IMR-90 (cell line): ENCODE measurements at regions not wholly inside any gene's neighbourhood (a gene's known extent, or its start where the extent isn't known, plus 50 kb on each side); places are given as distances from the start of the nearest gene placed in this dataset.

Source experiments
- ATAC-seq: fragments of 200-7000 bp; cut with Tn5 transposase; 2 replicates; pipeline ENCODE4 v1.9.1; 2020; ENCODE audit warnings: low read depth, mild to moderate bottlenecking, moderate library complexity
- BruUV-seq: library from RNA; stranded (reverse); fragments of 400-500 nt; replicated peaks from 2 replicates; lab custom pipeline; 2021; lab: Mats Ljungman, UMichigan
- CTCF ChIA-PET: fragments of 300-600 bp; formaldehyde crosslinking; extraction: SDS; loops from one replicate; lab custom pipeline; 2021; ENCODE audit warnings: antibody characterized with exemption; lab: Yijun Ruan, JAX
- POLR2A ChIA-PET: fragments of 300-600 bp; sonication (Branson Sonifier 250); formaldehyde crosslinking; loops from one replicate; lab custom pipeline; 2022; ENCODE audit warnings: antibody characterized with exemption; ENCODE audit not compliant: unreplicated experiment; lab: Charles Lee
- DNase-seq: peaks from one replicate; pipeline ENCODE4 v3.0.0; 2013
- H2AFZ ChIP-seq: replicated peaks from 2 replicates; pipeline ENCODE3; 2013; ENCODE audit warnings: low read length, mild to moderate bottlenecking; ENCODE audit not compliant: poor library complexity
- H2AK5ac ChIP-seq: 2 replicates; pipeline ENCODE4 v1.6.1; 2013; ENCODE audit warnings: low read depth, low read length, inconsistent platforms
- H2AK9ac ChIP-seq: replicated peaks from 2 replicates; pipeline ENCODE3; 2013; ENCODE audit warnings: mild to moderate bottlenecking, low read depth, low read length, moderate library complexity; ENCODE audit not compliant: poor library complexity
- H2BK120ac ChIP-seq: 2 replicates; pipeline ENCODE4 v1.6.1; 2013; ENCODE audit warnings: low read depth, low read length, inconsistent platforms
- H2BK15ac ChIP-seq: 3 replicates; pipeline ENCODE4 v1.6.1; 2013; ENCODE audit warnings: low read depth, low read length, inconsistent platforms
- H2BK20ac ChIP-seq: 2 replicates; pipeline ENCODE4 v1.6.1; 2013; ENCODE audit warnings: low read depth, mild to moderate bottlenecking, inconsistent platforms, low read length, moderate library complexity
- H2BK5ac ChIP-seq: 2 replicates; pipeline ENCODE4 v1.6.1; 2013; ENCODE audit warnings: mild to moderate bottlenecking, low read depth, low read length, inconsistent platforms; ENCODE audit not compliant: poor library complexity, severe bottlenecking
- H3K14ac ChIP-seq: replicated peaks from 2 replicates; pipeline ENCODE4 v1.6.1; 2013; ENCODE audit warnings: low read depth, low read length, inconsistent platforms
- H3K18ac ChIP-seq: 2 replicates; pipeline ENCODE4 v1.6.1; 2013; ENCODE audit warnings: low read depth, low read length, control low read depth
- H3K23ac ChIP-seq: 2 replicates; pipeline ENCODE4 v1.6.1; 2013; ENCODE audit warnings: low read depth, low read length, inconsistent platforms
- H3K27ac ChIP-seq: 2 replicates; pipeline ENCODE4 v1.5.1; 2013; ENCODE audit warnings: mild to moderate bottlenecking, control low read depth, low read length; ENCODE audit not compliant: insufficient read depth
- H3K27me3 ChIP-seq: 2 replicates; pipeline ENCODE4 v1.6.1; 2013; ENCODE audit warnings: low read length; ENCODE audit not compliant: control insufficient read depth, insufficient read depth
- H3K36me3 ChIP-seq: 2 replicates; pipeline ENCODE4 v1.6.1; 2013; ENCODE audit warnings: low read length, mixed read lengths; ENCODE audit not compliant: control insufficient read depth, insufficient read depth
- H3K4ac ChIP-seq: 2 replicates; pipeline ENCODE4 v1.6.1; 2013; ENCODE audit warnings: low read depth, low read length, inconsistent platforms
- H3K4me1 ChIP-seq: 2 replicates; pipeline ENCODE4 v1.6.1; 2013; ENCODE audit warnings: low read length, mixed read lengths; ENCODE audit not compliant: control insufficient read depth, insufficient read depth
- H3K4me2 ChIP-seq: 2 replicates; pipeline ENCODE4 v1.6.1; 2013; ENCODE audit warnings: low read depth, mild to moderate bottlenecking, control low read depth, low read length, moderate library complexity
- H3K4me3 ChIP-seq: 2 replicates; pipeline ENCODE4 v1.5.1; 2013; ENCODE audit warnings: low read depth, mild to moderate bottlenecking, control low read depth, low read length, moderate library complexity; ENCODE audit not compliant: insufficient read depth
- H3K56ac ChIP-seq: 2 replicates; pipeline ENCODE4 v1.6.1; 2013; ENCODE audit warnings: low read length, inconsistent platforms; ENCODE audit not compliant: insufficient read depth; ENCODE audit errors: extremely low read depth
- H3K79me1 ChIP-seq, 2 experiments: 2 replicates each; pipeline ENCODE4 v1.6.1; 2013; ENCODE audit warnings: low read length in 2 of 2, inconsistent platforms in 1 of 2, low read depth in 1 of 2
- H3K9ac ChIP-seq: 2 replicates; pipeline ENCODE4 v1.6.1; 2013; ENCODE audit warnings: low read depth, low read length, control low read depth
- H3K9me1 ChIP-seq: 2 replicates; pipeline ENCODE4 v1.6.1; 2013; ENCODE audit warnings: low read length, inconsistent platforms; ENCODE audit not compliant: insufficient read depth
- H3K9me3 ChIP-seq: 2 replicates; pipeline ENCODE4 v1.6.1; 2013; ENCODE audit warnings: low read length; ENCODE audit not compliant: control insufficient read depth, insufficient read depth
- H4K20me1 ChIP-seq: 2 replicates; pipeline ENCODE4 v1.6.1; 2013; ENCODE audit warnings: low read length, inconsistent platforms; ENCODE audit not compliant: insufficient read depth
- H4K5ac ChIP-seq: 2 replicates; pipeline ENCODE4 v1.6.1; 2013; ENCODE audit warnings: mild to moderate bottlenecking, low read depth, low read length, control low read depth
- H4K8ac ChIP-seq, 2 experiments: 2 replicates each; pipeline ENCODE4 v1.6.1; 2013; ENCODE audit warnings: low read depth in 2 of 2, low read length in 2 of 2, control low read depth in 1 of 2, inconsistent platforms in 1 of 2
- H4K91ac ChIP-seq: 2 replicates; pipeline ENCODE4 v1.6.1; 2013; ENCODE audit warnings: low read depth, low read length, inconsistent platforms; ENCODE audit not compliant: insufficient read depth
- BHLHE40 ChIP-seq: fragments of 150-350 bp; IDR thresholded peaks from 2 replicates; pipeline ENCODE4 v1.6.1; 2016; ENCODE audit warnings: mild to moderate bottlenecking, low read depth, low read length
- CEBPB ChIP-seq: IDR thresholded peaks from 2 replicates; pipeline ENCODE4 v1.6.1; 2012; ENCODE audit warnings: low read depth, low read length, improper control_type of control experiment
- FOS ChIP-seq: fragments of 150-350 bp; IDR thresholded peaks from 2 replicates; pipeline ENCODE4 v1.6.1; 2016; ENCODE audit warnings: low read depth, low read length
- MAFK ChIP-seq: IDR thresholded peaks from 2 replicates; pipeline ENCODE4 v1.6.1; 2012; ENCODE audit warnings: low read depth, low read length, improper control_type of control experiment
- MAZ ChIP-seq: IDR thresholded peaks from 2 replicates; pipeline ENCODE4 v1.6.1; 2012; ENCODE audit warnings: low read depth, mild to moderate bottlenecking, low read length, improper control_type of control experiment, moderate library complexity, borderline replicate concordance
- NFE2L2 ChIP-seq: fragments of 150-350 bp; IDR thresholded peaks from 2 replicates; pipeline ENCODE4 v1.6.1; 2016; ENCODE audit warnings: low read depth, mild to moderate bottlenecking, low read length
- RAD21 ChIP-seq: IDR thresholded peaks from 2 replicates; pipeline ENCODE4 v1.6.1; 2012; ENCODE audit warnings: low read length, improper control_type of control experiment
- RFX5 ChIP-seq: IDR thresholded peaks from 2 replicates; pipeline ENCODE4 v1.8.0; 2012; ENCODE audit warnings: low read depth, mild to moderate bottlenecking, low read length, moderate library complexity
- SMC3 ChIP-seq: fragments of 150-350 bp; IDR thresholded peaks from 2 replicates; pipeline ENCODE4 v1.6.1; 2016; ENCODE audit warnings: low read depth, mild to moderate bottlenecking, antibody characterized with exemption, low read length, moderate library complexity
- USF2 ChIP-seq: fragments of 150-350 bp; IDR thresholded peaks from 2 replicates; pipeline ENCODE4 v1.6.1; 2017; ENCODE audit warnings: mild to moderate bottlenecking, antibody characterized with exemption, low read length, low read depth
- WGBS, 2 experiments: methylation state at CpG; one replicate each; pipeline versions ENCODE4 v1.1.5 to v1.1.7; 2013; ENCODE audit warnings: missing lambda C conversion rate in 2 of 2; ENCODE audit not compliant: insufficient read length in 1 of 2; ENCODE audit errors: extremely low coverage in 2 of 2; 5-methylcytosine and 5-hydroxymethylcytosine counted together
- dilution Hi-C: fragments of 300-500 bp; cut with HindIII; formaldehyde crosslinking; loops from one replicate; pipeline ENCODE4 v1.14.3; 2018; ENCODE audit warnings: low sequenced_read_pairs; ENCODE audit not compliant: unreplicated experiment
- in situ Hi-C: fragments of 300-500 bp; cut with MboI; formaldehyde crosslinking; loops from 3 replicates; pipeline ENCODE4 v1.14.3; 2019; ENCODE audit warnings: low sequenced_read_pairs, inconsistent platforms, mixed read lengths
- intact Hi-C: fragments of 100-400 bp; cut with micrococcal nuclease; formaldehyde crosslinking; loops from 2 replicates; pipeline ENCODE4 v1.10.0; 2022

DNA sequence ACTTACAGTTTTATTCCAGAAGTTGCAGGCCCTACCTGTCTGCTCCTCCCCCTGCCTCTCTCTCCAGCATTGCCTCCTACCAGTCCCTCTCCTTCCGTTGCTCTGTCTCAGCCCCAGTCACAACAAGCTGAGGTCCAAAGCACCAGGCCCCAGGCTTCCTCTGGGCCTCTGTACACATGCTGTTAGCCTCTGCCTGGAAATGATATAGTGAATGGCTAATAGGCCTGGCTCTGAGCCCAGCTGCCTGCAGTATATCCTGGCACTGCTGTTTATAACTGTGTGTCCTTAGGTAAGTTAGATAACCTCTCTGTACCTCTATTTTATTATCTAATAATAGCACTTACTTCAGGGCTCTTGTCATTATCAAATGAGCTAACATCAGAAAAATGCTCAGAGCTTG lies 114.9 kb upstream of the PWP1 start:
- Histone ChIP-seq H2BK20ac (no peak overlapping the region), H3K9me1 (no peaks in the 10 kb centered on the region), H3K27me3 (no peaks in the 10 kb centered on the region), H3K18ac (no peak overlapping the region), H3K23ac (no peak overlapping the region), H3K27ac (no peak overlapping the region), H3K9me3 (no peaks in the 10 kb centered on the region), H2AK9ac (no peak overlapping the region), H2AK5ac (no peak overlapping the region), H3K14ac (no peak overlapping the region), H4K20me1 (no peaks in the 10 kb centered on the region), H4K8ac (no peak overlapping the region), H3K4me3 (no peak overlapping the region), H3K36me3 (no peaks in the 10 kb centered on the region), H3K79me1 (no peaks in the 10 kb centered on the region), H2BK120ac (no peak overlapping the region), H3K4ac (no peak overlapping the region), H3K4me1 (peaks cover 2% of the 10 kb centered on the region), H2BK5ac (no peak overlapping the region), H3K4me2 (no peak overlapping the region), H2BK15ac (no peak overlapping the region), H3K56ac (no peak overlapping the region), H4K5ac (no peak overlapping the region), H3K9ac (no peak overlapping the region), H4K91ac (no peak overlapping the region), H2AFZ (no peak overlapping the region)
- in situ Hi-C loops: no loop called here
- BruUV-seq: no TSS peak
- DNase-seq (peak; percentile 67), ATAC-seq (peak; percentile 67)
- intact Hi-C loops: no loop called here
- CTCF ChIA-PET: no interaction called here
- TF ChIP-seq RAD21 (no peak), NFE2L2 (no peak), BHLHE40 (no peak), RFX5 (no peak), FOS (no peak), SMC3 (no peak), MAFK (no peak), CEBPB (no peak), MAZ (no peak), USF2 (no peak)
- no CpG with 5 or more reads among the region's 1 CpG for WGBS, 2 experiments
- POLR2A ChIA-PET: no interaction called here
- dilution Hi-C loops: no loop called here
